ENCODE measurements at regions not wholly inside any gene's neighbourhood (a gene's known extent, or its start where the extent isn't known, plus 50 kb on each side); places are given as distances from the start of the nearest gene placed in this dataset.
"Not testable (repeated sequence)": the region's sequence is repeated elsewhere in the genome, so short reads cannot be mapped to it uniquely, and the experiment has no call there.

DNA sequence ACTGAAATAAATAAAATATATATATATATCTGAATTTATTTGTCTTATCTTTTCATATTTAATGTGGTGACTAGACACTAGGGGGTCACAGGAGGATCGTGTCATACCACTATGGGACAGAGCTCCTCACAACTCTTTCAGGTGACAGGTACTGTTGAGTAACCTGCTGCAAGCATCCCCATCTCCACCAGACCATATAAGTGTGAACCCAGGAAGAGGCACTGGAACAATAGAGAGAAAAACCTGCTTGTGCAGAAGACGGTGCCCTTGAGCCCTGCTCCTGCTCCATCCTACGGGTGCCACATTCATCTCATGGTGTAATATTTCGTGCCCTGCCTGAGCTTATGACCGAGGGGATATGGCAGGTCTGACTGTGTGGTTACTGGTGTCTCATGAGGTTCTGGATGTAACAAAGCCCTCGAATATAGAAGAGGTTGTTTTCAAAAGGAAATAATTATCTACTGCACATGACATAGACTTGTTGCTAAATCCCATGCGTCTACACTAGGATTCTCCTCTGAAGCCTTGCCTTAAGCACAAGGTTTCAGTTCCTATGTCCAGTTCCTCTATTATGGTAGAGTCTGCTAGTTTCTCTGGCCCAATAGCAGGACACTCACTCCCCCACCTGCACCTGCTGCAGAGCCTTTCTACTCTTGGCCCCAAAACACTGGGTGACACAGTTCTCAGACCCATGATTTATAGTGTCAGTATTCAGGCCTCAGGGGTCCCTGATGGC is 70.4 kb downstream of the GGTLC2 start:
- intact Hi-C loops (cut with micrococcal nuclease) = loop anchor here (5.0 kb wide), 1 partner anchor 33 kb away; no protein-coding TSS in a partner anchor

DNA sequence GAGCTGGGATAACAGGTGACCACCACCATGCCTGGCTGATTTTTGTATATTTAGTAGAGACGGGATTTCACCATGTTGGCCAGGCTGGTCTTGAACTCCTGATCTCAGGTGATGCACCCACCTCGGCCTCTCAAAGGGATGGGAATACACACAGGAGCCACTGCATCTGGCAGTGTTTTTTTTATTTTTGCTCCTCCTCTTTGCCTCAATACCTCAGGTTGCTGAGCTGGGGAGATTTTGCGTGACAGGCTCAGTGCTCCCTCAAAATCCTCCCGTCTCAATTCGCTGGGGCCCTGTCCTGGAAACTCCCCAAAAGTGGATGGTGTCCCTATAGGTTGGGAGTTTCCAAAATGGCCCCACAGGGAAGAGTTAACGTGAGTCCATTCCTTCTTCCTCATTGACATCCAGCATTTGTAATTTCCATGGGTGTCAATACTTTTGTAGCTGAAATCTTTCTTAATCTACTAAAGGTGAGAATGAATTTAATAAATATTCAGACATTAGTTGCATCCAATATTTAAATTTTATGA is 71.8 kb downstream of the GGTLC2 start:
- intact Hi-C loops (cut with micrococcal nuclease) = no loop called here

GRCh38 chr22:22717664-22718063 is 73.2 kb downstream of the GGTLC2 start:
- intact Hi-C loops (cut with micrococcal nuclease) = no loop called here

- intact Hi-C loops (cut with micrococcal nuclease) = loop anchor here (1.0 kb wide), 1 partner anchor 164 kb away; no protein-coding TSS in a partner anchor
Observed at GRCh38 chr22:22720201-22720723, 75.8 kb downstream of the GGTLC2 start.

DNA sequence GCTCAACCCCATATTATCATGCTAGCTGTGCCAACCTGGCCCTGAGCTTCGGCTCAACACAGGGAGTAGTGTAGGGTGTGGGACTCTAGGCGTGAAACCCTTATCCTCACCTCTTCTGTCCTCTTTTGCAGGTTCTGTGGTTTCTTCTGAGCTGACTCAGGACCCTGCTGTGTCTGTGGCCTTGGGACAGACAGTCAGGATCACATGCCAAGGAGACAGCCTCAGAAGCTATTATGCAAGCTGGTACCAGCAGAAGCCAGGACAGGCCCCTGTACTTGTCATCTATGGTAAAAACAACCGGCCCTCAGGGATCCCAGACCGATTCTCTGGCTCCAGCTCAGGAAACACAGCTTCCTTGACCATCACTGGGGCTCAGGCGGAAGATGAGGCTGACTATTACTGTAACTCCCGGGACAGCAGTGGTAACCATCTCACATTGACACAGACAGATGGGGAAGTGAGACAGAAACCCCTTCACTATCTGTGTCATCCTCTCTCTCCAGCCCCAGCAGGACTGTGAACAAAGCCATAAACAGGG is 76.4 kb downstream of the GGTLC2 start:
- intact Hi-C loops (cut with micrococcal nuclease) = loop anchor here (1.0 kb wide), 1 partner anchor 164 kb away; no protein-coding TSS in a partner anchor

DNA sequence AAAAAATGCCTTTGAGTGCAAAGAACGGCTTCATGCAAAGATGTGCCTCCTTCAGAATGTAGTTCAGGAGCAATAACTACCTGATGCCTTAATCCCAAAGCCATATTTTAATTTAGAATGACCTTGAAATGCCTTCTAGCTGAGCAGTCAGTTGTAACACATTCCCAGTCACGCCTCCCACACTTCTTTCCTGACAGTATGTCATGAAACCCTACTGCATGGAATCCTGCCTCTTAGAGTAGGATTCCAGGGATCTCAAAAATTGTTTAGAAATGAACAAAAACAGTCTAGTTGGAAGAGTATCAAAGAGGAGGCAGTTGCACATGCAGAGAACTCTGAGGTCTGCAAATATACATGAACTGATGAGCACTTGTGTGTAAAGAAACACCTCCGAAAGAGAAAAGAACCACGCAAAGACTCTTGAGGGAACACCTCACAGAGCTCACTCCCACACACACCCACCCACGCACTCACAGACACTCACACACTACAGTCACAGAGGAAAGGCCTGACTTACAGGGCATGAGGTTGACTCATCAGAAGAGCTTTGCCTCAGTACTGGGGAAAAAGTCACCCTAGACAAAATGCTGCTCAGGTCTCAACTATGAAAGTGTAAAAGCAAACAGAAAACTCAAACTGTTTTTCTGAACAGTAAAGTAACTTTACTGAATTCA is 77.4 kb downstream of the GGTLC2 start:
- intact Hi-C loops (cut with micrococcal nuclease) = no loop called here

DNA sequence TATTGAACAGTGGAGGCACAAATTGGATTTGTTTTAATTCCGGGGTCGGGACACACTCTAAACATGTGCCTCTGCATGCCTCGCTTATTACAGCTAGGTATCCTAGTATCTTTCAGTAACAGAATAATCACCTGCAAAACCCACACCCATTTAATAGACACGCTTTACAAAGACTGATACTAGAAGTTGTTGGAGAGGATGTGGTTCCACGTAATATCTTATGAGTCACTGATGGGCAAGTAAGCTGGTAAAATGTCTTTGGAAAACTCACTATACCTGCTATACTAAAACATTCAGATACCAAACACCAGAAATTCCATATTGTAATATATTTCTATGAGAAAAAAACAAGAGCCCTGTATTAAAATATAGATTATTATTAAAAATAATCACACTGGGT is 84.0 kb downstream of the GGTLC2 start:
- intact Hi-C loops (cut with micrococcal nuclease) = no loop called here

GRCh38 chr22:22730655-22731373 is 86.4 kb downstream of the GGTLC2 start:
- intact Hi-C loops (cut with micrococcal nuclease) = no loop called here

DNA sequence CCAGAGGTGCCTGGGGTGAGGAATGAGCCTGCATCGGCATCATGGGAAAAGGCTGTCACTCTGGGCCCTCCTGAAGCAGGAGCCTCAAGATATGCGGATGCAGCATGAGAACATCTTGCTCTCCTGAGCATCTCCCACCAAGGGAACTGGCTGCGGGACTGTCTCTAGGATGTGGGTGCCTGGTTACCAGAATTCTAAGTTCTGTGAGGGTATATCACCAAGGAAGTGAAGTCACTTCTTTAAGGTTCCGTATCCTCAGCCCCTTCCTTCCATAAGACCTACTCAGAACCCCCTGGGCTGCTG is 86.9 kb downstream of the GGTLC2 start:
- intact Hi-C loops (cut with micrococcal nuclease) = no loop called here

GRCh38 chr22:22733006-22733405 is 88.6 kb downstream of the GGTLC2 start:
- intact Hi-C loops (cut with micrococcal nuclease) = not testable (repeated sequence)

GRCh38 chr22:22733881-22734373 is 89.5 kb downstream of the GGTLC2 start:
- intact Hi-C loops (cut with micrococcal nuclease) = no loop called here

GRCh38 chr22:22734395-22735272 is 90.2 kb downstream of the GGTLC2 start:
- intact Hi-C loops (cut with micrococcal nuclease) = not testable (repeated sequence)

DNA sequence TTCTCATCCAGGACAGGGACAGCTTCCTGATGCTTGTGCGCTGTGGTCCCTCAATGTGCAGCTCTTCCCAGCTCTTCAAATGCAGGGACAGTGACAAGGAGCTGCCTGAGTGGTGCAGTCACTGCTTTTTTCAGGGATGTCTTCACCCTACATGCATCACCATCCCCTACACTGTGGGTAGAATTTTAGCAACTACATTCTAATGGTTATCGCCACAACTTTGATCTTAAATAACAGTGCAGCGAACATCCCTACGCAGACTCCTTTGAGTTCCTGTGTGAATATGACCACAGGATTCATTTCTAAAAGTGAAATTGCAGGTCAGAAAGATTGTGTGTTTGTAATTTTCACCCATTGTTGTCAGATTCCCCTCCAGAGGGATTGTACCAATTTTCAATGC is 90.9 kb downstream of the GGTLC2 start:
- intact Hi-C loops (cut with micrococcal nuclease) = not testable (repeated sequence)

DNA sequence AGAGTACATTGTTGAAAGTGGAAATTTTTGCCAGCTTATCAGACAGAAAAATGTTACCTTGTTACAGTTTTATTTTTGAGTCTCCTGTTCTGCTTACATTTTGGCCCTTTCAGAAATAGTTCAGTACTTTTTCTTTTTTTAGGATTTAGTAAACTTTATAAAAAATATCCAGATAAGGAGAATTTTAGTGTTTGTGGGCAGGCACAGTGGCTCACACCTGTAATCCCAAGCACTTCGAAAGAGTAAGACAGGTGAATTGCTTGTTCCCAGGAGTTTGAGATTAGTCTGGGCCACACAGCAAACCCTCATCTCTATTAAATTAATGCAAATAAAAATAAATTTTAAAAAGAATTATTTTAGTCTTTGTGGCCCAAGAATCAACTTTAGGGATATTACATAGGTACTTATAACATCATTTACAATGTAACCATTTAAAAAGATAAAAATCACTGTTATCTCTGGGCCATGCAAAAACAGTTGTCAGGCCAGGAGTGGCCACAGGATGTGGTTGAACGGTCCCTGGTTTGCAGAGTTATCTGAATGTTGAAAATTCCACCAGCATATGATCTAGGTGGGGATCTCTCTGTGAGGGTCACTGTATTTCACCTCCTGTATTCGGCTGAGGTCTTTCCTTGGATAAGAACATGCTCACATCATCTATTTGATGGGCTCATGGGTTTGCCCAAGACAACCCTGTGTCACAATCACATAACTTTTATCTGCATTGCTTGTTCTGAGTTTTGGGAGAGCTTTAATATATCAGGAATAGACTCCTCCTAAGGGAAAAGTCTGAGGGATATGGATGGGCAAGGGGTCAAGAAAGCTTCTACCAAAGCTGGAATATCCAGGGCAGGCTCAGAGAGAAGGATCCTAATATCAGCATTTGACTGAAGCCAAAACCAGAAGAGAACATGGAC is 91.5 kb downstream of the GGTLC2 start:
- intact Hi-C loops (cut with micrococcal nuclease) = no loop called here

- intact Hi-C loops (cut with micrococcal nuclease) = no loop called here
Observed at GRCh38 chr22:22737590-22737989, 93.2 kb downstream of the GGTLC2 start.

DNA sequence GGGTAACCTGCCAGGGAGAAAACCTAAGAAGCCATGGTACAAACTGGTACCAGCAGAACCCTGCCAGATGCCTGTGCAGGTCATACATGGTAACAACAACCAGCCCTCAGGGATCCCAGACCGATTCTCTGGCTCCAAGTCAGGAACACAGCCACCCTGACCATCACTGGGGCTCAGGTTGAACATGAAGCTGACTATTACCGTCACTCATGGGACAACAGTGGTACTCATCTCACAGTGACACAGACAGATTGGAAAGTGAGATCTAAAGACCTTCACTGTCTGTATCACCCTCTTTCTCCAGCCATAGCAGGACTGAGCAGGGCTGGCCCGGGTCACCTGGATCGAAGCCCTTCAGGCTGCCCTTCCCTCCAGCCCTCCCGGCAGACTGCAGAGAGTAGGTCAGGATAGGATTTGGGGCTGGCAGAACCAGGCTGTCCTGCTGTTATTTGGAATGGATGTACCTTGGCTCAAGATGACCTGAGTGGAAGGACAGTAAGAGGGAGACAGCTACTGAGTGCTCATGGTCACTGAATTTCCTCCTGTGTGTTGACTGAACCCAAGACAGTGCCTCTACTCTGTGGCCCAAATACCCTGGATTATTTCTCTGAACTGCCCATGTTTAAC is 94.7 kb downstream of the GGTLC2 start:
- intact Hi-C loops (cut with micrococcal nuclease) = no loop called here

GRCh38 chr22:22740560-22741276 is 96.3 kb downstream of the GGTLC2 start:
- intact Hi-C loops (cut with micrococcal nuclease) = no loop called here

GRCh38 chr22:22741843-22742242 is 97.4 kb downstream of the GGTLC2 start:
- intact Hi-C loops (cut with micrococcal nuclease) = no loop called here

All from T-helper 1 cell treated with Interleukin-12 subunit alpha and Interleukin-12 subunit beta and Interleukin-4 antibody, amounts not matched to agents 30 ng/mL and 1 ng/mL, for 36 hours (primary cell).